GM18520 (cell line): ENCODE measurements at regions not wholly inside any gene's neighbourhood (a gene's known extent, or its start where the extent isn't known, plus 50 kb on each side); places are given as distances from the start of the nearest gene placed in this dataset.
"Not testable (repeated sequence)": the region's sequence is repeated elsewhere in the genome, so short reads cannot be mapped to it uniquely, and the experiment has no call there.

Source experiments
- ATAC-seq: cut with Tn5 transposase; IDR thresholded peaks from one replicate; pipeline ENCODE4 v1.9.1; 2021; ENCODE audit not compliant: unreplicated experiment

GRCh38 chr20:1757606-1758512 is 100.3 kb upstream of the SIRPG start:
- ATAC-seq, result no peak

GRCh38 chr20:1757072-1757471 is 99.5 kb upstream of the SIRPG start:
- no peak for ATAC-seq

DNA sequence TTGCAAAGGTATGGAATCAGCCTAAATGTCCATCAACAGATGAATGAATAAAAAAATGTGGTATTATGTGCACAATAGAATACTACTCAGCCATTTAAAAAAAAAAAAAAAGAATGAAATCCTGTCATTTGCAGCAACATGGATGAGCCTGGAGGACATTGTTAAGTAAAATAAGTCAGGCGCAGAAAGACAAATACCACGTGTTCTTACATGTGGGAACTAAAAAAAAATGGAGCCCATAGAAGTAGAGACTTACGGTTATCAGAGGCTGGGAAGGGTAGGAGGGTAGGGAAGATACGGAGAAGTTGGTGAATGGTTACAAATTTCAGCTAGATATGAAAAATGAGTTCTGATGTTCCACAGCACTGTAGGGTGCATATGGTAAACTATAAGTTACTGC is 97.2 kb upstream of the SIRPG start:
- no peak for ATAC-seq

DNA sequence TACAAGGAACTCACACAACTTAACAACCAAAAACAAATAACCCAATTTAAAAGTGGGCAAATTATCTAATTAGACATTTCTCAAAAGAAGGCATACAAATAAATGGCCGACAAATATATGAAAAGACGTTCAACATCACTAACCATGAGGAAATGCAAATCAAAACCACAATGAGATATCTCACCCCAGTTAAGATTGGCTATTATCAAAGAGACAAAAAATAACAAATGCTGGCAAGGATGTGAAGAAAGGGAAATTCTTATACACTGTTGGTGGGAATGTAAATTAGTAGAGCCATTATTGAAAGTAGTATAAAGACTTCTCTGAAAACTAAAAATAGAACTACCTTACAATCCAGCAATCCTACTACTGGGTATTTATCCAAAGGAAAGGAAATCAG is 96.7 kb upstream of the SIRPG start:
- ATAC-seq, result no peak

DNA sequence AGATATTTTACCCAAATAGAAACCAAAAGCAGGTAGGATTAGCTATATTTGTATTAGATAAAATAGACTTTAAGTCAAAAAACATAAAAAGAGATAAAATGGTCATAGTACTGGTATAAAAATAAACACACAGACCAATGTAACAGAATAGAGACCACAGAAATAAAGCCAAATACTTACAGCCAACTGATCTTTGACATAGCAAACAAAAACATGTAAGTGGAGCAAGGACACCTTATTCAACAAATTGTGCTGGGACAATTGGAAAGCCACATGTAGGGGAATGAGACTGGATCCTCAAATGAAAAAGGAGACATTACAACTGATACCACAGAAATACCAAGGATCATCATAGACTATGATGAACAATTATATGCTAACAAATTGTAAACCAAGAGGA is 94.5 kb upstream of the SIRPG start:
- no peak for ATAC-seq

DNA sequence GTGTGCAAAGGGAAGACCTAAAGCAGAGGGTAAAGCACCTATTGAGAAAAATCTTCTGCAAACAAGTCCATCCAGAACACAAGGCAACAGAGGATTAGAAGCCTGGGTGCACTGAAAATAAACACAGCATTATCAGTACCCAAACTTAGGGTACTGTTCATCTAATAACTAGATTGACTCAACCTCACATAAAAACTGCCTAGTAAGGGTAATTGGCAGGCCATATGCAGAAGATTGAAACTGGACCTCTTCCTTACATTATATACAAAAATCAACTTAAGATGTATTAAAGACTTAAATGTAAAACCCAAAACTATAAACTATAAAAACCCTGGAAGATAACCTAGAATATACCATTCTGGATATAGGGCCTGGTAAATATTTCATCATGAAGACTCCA is 91.2 kb upstream of the SIRPG start:
- no peak for ATAC-seq

DNA sequence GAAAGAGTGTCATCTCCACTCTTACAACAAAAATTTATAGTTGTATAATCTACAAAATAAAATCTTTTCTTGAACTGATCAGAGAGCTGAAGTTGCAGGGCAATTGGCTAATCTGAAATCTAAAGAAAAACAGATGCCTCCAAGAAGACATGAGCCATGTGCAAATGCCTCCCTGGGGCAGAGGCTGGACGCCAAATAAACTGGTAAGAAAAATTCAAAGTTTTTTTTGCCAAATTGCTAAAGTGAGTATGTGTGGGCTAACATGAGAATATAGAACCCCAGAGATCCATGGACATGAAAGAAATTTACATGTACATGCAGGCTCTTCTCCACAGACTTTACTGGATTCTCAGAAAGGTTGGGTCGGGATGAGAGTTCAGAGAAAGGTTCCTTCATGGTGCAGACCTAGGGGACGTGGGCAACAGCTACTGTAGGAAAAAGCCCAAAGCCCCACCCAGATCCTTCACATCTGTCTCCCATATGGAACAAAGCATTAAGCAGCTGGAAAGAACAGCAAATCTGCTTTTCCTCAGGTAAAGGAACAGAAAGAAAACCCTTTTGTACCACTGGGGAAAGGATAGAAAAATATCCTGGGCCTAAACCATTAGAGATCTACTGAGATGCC is 90.5 kb upstream of the SIRPG start:
- ATAC-seq, result no peak

DNA sequence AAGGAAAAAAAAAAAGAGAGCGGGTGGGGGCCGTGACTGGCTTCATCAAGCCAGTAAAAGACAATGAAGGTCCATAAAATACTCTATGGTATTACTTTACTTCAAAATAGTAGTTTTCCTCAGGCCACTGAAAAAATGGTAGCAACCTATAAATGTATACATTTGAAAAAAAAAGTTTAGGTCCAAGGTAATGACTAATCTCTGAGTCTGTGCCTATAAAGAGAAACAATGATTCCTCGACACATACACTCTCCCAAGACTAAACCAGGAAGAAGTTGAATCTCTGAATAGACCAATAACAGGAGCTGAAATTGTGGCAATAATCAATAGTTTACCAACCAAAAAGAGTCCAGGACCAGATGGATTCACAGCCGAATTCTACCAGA is 84.5 kb upstream of the SIRPG start:
- ATAC-seq, result not testable (repeated sequence)

DNA sequence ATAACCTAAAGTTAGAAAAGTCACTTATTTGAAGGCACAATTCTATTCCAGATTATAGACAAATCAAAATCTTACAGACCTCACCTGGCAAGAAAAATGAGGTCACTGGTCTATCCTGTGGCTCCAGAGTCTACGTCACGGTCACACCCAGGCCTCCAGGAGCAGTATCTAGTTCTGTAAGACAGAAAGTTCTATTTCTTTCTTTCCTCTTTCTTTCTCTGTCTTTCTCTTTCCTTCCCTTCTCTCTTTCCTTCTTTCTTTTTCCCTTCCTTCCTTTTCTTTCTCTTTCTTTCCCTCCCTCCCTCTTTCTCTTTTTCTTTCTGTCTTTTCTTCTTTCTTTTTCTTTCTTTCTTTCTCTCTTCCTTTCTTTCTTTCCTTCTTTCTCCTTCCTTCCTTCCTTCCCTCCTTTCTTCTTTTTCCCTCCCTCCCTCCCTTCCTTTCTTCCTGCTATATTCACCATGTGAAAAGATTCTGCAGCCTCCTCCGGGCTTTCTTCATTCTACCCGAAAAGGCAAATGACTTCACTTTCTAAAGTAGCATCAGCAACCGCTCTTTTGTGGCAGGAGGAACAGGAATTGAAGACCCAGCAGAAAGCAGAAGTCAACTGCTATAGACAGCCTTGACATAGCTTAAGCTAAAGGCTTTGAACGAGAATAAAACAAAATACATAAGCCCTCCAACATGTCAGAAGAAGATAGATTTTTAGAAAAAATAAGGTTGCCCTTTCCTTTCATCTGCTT is 83.9 kb upstream of the SIRPG start:
- ATAC-seq, result no peak

- ATAC-seq, result no peak
These were observed 79.6 kb upstream of the SIRPG start for GRCh38 chr20:1737134-1737533.

DNA sequence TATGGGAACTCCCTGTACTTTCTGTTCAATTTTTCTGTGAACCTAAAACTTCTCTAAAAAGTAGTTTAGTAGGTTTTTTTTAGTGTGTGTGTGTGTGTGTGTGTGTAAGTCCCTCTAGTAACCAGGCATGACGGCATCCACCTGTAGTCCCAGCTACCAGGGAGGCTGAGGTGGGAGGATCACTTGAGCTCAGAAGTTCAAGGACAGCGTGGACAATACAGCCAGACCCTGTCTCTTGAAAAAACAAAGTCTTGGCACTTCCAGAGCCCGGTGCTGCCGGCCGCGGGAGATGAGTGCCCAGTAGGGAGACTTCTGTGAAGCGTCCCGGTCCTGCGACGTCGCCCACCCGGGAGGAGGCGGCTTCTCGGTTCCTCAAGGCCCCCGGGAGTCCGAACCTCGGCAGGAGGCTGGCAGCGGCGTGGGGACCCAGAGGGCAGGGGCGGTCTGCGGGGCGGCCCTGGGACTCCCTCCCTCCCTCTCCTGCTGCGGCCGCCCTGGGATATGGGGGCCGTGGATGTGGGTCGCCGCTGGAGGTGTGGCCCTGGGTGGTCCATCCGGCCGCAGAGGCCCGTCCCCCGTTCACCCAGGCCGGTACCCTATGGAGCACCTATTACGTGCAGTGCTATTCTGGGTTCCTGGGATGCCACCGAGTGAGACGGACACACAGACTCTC is 78.0 kb upstream of the SIRPG start:
- ATAC-seq, result no peak

DNA sequence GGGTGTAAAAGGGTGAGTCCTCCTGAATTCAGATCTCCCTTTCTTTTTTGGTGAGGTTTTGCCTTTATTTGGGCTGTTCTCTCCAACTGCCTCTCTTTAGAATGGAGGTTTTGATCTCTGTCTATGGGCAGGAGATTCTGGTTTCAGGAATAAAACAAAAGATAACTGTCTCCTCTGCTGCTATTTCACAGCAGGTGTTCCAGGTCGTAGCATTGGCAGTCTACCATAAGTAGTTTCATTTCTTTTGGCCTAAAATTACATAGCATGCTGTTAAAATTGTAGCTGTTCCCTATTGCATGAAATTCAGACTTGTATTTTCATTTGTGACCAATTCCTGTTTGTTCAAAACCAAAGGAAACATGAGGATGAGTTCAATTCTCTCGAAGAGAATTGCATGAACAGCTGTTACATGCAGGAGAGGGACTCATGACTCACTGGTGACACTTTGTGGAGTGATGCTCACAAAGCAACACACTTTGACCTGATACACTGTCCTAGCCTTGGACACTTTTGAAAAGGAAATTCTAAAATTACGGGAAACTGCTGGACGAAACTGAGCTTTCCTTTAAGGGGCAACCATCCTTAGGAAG is 76.8 kb upstream of the SIRPG start:
- ATAC-seq, result no peak

GRCh38 chr20:1731828-1732375 is 74.3 kb upstream of the SIRPG start:
- not testable (repeated sequence) for ATAC-seq

DNA sequence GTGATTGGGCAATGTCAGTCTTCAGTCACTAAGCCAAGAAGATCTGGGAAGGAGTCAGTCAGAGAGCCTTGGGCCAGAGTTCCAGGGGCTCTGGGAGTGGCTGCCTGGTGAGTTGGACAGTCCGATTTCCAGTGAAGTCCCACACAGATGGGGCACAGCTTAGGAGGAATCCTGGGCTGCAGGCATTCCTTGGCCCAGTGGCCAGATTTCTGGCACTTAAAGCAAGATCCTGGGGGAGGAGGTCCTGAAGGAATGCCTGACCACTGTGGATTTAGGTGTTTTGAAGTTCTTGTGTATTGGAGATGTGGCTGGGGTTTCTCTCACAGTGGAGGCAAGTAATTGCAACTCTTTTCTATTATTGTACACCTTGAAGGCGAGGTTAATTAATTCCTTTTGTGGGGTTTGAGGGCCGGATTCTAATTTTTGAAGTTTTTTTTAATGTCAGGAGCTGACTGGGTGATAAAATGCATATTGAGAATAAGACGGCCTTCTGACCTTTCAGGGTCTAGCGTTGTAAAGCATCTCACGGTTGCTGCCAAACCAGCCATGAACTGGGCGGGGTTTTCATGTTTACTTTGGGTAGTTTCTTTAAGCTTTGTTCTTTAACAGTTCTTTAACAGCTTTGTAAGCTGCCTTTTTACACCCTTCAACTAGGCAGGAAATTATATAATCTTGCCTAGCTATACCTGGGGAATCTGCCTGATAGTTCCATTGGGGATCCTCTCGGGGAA is 73.6 kb upstream of the SIRPG start:
- ATAC-seq, result not testable (repeated sequence)

- ATAC-seq, result not testable (repeated sequence)
These were observed 69.7 kb upstream of the SIRPG start for GRCh38 chr20:1727303-1727702.

- ATAC-seq, result no peak
These were observed 67.3 kb upstream of the SIRPG start for GRCh38 chr20:1724901-1725300.

DNA sequence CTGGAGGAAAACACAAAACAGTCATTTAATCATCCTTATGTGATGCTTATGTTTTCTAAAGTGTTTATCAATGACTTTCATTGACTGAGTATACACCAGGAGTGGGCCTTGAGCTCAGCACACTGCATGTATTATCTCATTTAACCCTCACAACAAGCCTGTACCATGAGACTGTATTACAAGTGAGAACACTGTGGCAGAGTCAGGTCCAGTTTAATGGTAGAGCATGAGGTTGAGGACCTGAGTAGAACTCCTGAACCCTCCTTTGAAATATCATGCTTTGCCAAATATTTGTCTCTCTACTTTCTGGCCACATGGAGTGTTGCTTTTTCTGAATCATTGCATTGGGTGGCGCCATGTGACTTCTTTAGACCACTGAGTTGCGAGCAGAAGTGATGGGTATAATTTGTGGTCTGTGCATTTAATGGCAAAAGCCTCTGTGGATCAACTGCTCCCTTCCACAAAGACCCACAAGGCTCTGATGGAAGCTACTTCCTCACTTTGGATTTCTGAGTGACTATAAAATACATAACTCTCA is 65.0 kb upstream of the SIRPG start:
- no peak for ATAC-seq

- ATAC-seq, result no peak
These were observed 64.3 kb upstream of the SIRPG start for GRCh38 chr20:1721687-1722512.
